Activated CD8-positive, alpha-beta memory T cell treated with anti-CD3 and anti-CD28 coated beads for 48 hours (primary cell): ENCODE measurements at regions not wholly inside any gene's neighbourhood (a gene's known extent, or its start where the extent isn't known, plus 50 kb on each side); places are given as distances from the start of the nearest gene placed in this dataset.
"Not testable (repeated sequence)": the region's sequence is repeated elsewhere in the genome, so short reads cannot be mapped to it uniquely, and the experiment has no call there.

Experiments
- DNase-seq, 3 experiments: peaks; one replicate each; pipeline ENCODE4 v3.0.0-alpha.2; 2020; ENCODE audit warnings: low read depth in 2 of 3, low spot score in 2 of 3

DNA sequence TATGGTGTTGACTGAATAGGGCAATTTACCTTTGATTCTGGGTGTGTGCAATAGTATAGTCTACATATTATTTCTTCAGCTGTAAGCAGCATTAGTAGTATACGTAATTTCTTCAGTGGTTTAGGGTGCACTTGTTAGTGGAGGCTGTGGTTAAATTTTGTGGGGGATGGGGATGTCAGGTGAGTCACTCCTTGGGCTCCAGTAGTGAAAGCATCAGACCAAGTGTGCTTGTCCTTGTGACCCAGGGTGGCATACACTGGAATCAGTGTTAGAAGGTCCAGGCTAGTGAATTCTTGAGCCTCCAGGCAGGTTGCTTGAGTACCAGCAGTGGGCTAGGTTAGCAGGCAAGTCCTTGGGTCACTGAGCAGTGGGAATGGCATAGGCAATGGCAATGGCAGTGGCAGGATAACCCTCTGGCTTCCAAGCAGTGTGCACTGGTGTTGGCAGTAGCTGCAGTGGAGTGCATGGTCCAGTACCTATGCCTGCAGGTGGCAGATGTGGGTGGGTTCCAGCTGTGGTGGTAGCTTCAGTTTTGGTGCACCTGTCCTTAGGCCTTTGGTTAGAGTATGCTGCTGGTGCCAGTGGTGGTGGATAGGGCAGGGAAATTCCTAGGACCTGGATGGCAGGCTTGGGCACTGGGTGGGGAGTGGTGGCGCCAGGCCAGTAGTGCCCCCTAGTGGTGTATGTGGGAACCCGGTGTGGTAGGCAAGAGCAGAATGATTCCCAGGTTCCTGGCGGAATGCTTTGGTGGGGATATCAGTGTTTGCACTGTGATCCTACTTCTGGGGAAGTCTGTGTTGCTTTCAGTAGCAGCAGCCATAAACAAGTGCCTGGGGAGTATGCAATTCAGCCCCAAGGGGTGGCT is 531.0 kb downstream of the SMARCA1 start:
- no peak for DNase-seq

DNA sequence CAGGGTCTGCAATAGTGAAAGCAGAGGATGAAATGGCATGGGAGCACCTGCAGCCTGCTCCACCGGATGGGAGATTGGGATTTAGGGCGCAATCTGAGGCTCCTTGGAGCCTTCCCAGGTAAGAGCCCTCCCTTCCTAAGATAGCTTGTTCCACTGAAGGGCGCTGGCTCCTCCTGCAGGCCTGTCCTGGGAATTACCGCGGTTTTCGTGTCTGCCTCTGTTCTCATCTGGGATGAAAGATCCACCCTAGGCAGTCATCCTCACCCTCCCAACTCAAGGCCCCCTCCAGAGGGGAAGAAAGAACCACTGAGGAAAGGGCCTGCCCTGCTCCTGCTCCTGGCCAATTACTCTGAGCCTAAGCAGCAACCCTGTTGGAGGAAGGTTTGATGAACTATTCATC is 547.5 kb downstream of the SMARCA1 start:
- peak in 1 of 3 experiments; percentile 4 for DNase-seq

- DNase-seq = no peak
Measured at GRCh38 chrX:128973033-128973432, 550.3 kb downstream of the SMARCA1 start.

DNA sequence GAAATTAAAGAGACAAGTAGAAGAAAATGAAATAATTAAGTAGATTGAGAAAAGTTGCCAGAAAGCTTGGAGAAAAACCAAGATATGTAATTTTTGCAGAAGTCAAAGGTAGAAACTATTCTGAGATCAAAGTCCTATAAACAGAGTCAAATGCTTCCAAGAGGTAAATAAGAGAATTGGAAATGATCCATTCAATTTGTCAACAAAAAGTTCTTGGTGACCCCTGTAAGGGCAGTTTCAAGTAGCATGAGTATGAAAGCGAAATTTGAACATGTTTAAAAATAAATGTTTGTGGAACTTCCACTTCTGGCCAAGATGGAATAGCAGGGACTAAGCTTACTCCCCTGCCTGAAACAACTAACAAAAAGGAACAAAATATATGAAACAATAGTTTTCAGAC is 562.0 kb downstream of the SMARCA1 start:
- no peak for DNase-seq

DNA sequence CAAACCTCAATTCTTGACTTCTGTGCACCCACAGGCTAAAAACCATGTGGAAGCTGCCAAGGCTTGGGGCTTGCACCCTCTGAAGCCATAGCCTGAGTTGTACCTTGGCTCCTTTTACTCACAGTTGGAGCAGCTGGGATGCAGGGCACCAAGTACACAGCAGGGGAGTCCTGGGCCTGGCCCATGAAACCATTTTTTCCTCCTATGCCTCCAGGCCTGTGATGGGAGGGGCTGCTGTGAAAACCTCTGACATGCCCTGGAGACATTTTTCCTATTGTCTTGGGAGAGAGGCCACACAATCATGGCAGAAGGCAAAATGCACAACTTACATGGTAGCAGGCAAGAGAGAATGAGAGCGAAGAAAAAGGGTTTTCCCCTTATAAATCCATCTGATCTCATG is 568.6 kb downstream of the SMARCA1 start:
- not testable (repeated sequence) for DNase-seq

DNA sequence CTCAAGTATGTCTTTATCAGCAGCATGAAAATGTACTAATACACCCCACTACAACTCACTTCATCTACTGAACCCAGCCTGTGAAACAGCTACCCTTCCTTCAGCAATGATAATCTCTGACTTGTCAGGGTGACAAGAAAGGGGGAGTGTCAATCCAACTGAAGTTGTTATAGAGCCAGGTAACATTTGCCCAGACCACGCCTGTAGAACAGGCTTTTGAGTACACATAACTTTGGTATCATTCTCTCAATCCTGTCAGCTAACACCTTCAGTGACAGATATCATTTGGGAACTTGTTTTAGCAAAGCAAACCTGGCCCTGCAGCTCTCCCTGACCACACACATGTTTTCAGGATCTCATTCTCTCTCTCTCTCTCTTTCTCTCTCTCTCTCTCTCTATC is 592.2 kb downstream of the SMARCA1 start:
- no peak for DNase-seq

DNA sequence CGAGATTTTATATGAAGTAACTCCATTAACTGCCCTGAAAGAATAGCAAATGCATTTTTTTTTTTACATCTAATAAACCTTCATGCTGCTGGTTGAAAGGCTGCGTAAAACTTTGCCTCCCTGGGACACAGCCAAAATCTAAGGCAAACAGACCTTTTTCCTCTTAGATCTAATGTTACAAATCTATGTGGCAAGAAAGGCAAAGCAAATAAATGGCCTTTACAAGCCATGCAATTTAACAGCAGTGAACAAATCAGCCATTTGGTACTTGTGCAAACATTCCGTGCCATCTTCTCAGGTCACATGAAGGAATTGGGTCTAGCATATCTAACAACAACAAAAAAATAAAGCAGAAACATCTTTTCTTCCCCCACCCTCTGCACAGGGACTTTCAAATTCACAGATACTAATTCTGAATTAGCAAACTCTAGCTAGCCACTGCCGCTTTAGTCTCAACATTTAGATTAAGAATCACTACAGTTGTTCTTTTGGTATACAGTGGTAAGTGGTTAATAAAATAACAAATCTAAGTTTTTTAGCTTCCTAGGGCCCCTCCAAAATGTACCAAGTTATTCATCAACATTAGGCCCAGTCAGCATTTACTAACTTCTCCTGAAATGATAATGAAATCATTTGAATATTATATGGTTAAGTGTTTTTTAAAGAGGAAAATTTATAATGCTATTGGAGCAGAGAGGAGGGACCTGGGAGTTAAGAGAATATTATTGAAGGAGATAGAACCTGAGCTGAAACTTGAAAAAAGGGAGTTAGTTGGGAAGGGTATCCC is 593.8 kb downstream of the SMARCA1 start:
- DNase-seq = no peak

- DNase-seq = no peak
Measured at GRCh38 chrX:128928636-128929035, 594.7 kb downstream of the SMARCA1 start.

DNA sequence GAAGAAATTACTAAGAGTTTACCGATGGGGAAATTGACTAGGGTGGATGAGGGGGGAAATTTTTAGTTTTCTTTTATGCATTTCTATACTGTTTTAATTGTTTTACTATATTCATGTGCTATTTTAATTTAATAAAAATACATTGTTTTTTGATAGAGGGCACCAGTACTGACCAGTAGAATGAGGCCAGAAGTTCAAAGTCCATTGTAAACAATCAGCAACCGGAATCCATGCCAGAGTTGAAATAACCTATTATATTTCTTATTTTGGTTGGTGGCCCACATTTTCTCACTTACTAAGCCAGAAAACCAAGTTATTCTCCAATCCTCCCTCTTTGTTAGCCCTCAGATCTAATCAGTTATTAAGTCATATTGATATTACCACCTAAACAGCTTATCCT is 595.9 kb downstream of the SMARCA1 start:
- no peak for DNase-seq

GRCh38 chrX:128906753-128907152 is 616.5 kb downstream of the SMARCA1 start:
- DNase-seq = no peak

DNA sequence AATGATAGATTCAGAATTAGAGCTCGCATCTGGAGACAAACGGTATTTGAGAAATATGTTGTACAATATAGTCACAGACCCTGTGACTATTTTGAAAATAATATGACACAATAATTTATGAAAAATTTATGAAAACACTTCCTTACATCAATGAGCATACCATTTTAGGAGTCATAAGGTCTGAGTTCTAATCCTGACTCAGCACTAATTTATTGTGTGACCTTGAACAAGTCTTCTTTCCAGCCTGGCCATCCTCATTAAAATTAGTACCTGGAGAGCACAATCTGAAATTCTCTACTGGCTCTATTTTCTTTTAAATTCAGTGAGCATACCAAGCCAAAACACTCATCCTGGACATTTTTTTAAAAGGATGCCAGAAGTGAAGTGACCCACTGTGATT is 622.3 kb downstream of the SMARCA1 start:
- no peak for DNase-seq

DNA sequence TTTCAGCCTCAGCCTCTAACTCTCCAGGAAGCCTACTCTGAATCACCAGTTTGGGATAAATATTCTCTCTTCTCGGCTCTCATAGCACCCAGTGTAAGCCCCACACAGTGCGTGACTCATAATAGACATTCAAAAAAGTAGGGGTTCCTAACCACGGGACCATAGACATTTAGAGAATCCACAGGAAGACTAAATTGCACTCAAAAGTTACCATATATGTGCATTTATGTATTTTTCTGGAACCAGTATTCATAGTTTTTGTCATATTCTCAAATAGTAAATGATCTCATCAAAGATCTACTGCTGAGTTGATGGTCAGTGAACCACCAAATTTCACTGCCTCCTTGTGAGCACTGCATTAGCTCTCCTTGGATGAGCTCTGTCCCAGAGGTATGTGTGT is 625.7 kb downstream of the SMARCA1 start:
- no peak for DNase-seq

GRCh38 chrX:128891554-128891953 is 631.7 kb downstream of the SMARCA1 start:
- no peak for DNase-seq

- no peak for DNase-seq
Measured at GRCh38 chrX:128884430-128884829, 638.9 kb downstream of the SMARCA1 start.

- DNase-seq = no peak
Measured at GRCh38 chrX:128883650-128884049, 639.6 kb downstream of the SMARCA1 start.

GRCh38 chrX:128870361-128870760 is 652.9 kb downstream of the SMARCA1 start:
- no peak for DNase-seq

GRCh38 chrX:128862557-128862956 is 660.7 kb downstream of the SMARCA1 start:
- DNase-seq = no peak

GRCh38 chrX:128848374-128848773 is 674.9 kb downstream of the SMARCA1 start:
- DNase-seq = no peak

DNA sequence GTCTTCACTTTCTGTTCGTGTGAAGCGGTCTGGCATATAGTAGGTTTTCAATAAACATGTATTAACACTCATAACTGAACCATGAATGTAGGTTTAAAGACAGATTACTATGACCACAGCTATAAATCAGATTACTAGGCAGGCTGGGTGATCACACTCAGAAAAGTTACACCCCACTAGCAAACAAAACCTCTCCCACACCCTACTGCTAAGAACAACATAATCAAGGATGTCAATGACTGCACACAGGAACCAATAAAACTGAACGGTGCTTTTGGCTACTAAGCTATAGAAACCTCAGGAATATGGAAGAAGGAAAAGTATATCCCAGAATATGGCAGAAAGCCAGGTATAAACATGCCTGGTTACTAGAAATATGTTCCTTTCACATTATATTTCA is 676.9 kb downstream of the SMARCA1 start:
- DNase-seq = no peak

DNA sequence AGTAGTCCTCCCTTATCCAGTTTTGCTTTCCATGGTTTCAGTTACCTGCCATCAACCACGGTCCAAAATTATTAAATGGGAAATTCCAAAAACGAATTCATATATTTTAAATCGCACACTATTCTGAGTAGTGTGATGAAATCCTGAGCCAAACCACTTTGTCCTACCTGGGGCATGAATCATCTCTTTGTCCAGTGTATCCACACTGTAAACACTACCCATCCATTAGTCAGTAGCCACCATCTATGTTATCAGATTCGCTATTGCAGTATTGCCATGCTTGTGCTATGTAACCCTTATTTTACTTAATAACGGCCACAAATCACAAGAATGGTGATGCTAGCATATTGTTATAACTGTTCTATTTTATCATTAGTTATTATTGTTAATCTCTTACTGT is 704.6 kb downstream of the SMARCA1 start:
- DNase-seq = no peak

DNA sequence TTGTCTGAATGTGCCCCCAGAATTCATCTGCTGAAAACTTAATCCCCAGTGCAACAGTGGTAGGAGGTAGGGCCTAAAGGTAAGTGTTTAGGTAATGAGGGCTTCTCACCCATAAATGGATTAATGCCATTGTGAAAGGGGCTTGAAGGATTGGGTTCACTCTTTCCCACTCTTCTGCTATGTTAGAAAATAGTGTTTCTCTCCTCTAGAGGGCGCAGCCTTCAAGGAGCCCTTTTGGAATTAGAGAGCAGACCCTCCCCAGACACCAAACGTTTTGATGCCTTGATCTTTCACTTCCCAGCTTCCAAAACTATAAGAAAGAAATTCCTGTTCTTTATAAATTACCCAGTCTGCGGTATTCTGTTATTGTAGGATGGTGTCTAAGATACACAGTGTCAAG is 706.4 kb downstream of the SMARCA1 start:
- DNase-seq = no peak

GRCh38 chrX:128807367-128807766 is 715.9 kb downstream of the SMARCA1 start:
- DNase-seq = no peak
